ENCODE measurements at regions not wholly inside any gene's neighbourhood (a gene's known extent, or its start where the extent isn't known, plus 50 kb on each side); places are given as distances from the start of the nearest gene placed in this dataset.

GRCh38 chr11:95680169-95680929 is 109.2 kb downstream of the FAM76B start:
- POLR2A ChIA-PET: interaction anchor here (1.0 kb wide), 1 partner anchor 449 kb away, joined by 3 read pairs; the partner anchor contains the start of gene SESN3
- TF ChIP-seq CTCF (IDR thresholded peaks at IDR 0.05; ENCODE audit: insufficient read depth, low read length, missing control alignments): no peak
- DNase-seq (ENCODE audit: low read depth, low spot score): peak; percentile 84
- CTCF ChIA-PET: interaction anchor here (1.1 to 2.7 kb wide), 3 partner anchors 10 to 528 kb away, joined by 3 to 9 read pairs (median 5); no protein-coding TSS in a partner anchor
- H3K4me3 ChIP-seq (ENCODE audit: low read depth, low read length): no peak overlapping the region

- ChIA-PET CTCF (interaction anchor here (2.7 kb wide), 1 partner anchor 27 kb away, joined by 9 read pairs; no protein-coding TSS in a partner anchor), POLR2A (no interaction called here)
- no peak overlapping the region for H3K4me3 ChIP-seq (ENCODE audit: low read depth, low read length)
- no peak for TF ChIP-seq CTCF (IDR thresholded peaks at IDR 0.05; ENCODE audit: insufficient read depth, low read length, missing control alignments)
- no peak for DNase-seq (ENCODE audit: low read depth, low spot score)
These were observed 110.6 kb downstream of the FAM76B start for GRCh38 chr11:95678988-95679387.

- TF ChIP-seq CTCF (IDR thresholded peaks at IDR 0.05; ENCODE audit: insufficient read depth, low read length, missing control alignments): no peak
- CTCF ChIA-PET: no interaction called here
- POLR2A ChIA-PET: no interaction called here
These were observed 113.3 kb downstream of the FAM76B start for GRCh38 chr11:95676308-95676707.

GRCh38 chr11:95675585-95675984 is 114.0 kb downstream of the FAM76B start:
- TF ChIP-seq CTCF (IDR thresholded peaks at IDR 0.05; ENCODE audit: insufficient read depth, low read length, missing control alignments): no peak
- ChIA-PET CTCF (no interaction called here), POLR2A (no interaction called here)
- no peak for DNase-seq (ENCODE audit: low read depth, low spot score)
- no peak overlapping the region for H3K4me3 ChIP-seq (ENCODE audit: low read depth, low read length)

More at GRCh38 chr11:95676308-95676707, 113.3 kb downstream of the FAM76B start:
- H3K4me3 ChIP-seq (ENCODE audit: low read depth, low read length): no peak overlapping the region
- DNase-seq (ENCODE audit: low read depth, low spot score): no peak

- no peak for DNase-seq (ENCODE audit: low read depth, low spot score)
- TF ChIP-seq CTCF (IDR thresholded peaks at IDR 0.05; ENCODE audit: insufficient read depth, low read length, missing control alignments): no peak
- ChIA-PET CTCF (no interaction called here), POLR2A (no interaction called here)
- H3K4me3 ChIP-seq (ENCODE audit: low read depth, low read length): no peak overlapping the region
These were observed 114.8 kb downstream of the FAM76B start for GRCh38 chr11:95674657-95675358.

GRCh38 chr11:95671768-95672167 is 117.8 kb downstream of the FAM76B start:
- ChIA-PET POLR2A (no interaction called here), CTCF (no interaction called here)
- no peak overlapping the region for H3K4me3 ChIP-seq (ENCODE audit: low read depth, low read length)
- TF ChIP-seq CTCF (IDR thresholded peaks at IDR 0.05; ENCODE audit: insufficient read depth, low read length, missing control alignments): no peak
- no peak for DNase-seq (ENCODE audit: low read depth, low spot score)
